ENCODE measurements at regions not wholly inside any gene's neighbourhood (a gene's known extent, or its start where the extent isn't known, plus 50 kb on each side); places are given as distances from the start of the nearest gene placed in this dataset.

DNA sequence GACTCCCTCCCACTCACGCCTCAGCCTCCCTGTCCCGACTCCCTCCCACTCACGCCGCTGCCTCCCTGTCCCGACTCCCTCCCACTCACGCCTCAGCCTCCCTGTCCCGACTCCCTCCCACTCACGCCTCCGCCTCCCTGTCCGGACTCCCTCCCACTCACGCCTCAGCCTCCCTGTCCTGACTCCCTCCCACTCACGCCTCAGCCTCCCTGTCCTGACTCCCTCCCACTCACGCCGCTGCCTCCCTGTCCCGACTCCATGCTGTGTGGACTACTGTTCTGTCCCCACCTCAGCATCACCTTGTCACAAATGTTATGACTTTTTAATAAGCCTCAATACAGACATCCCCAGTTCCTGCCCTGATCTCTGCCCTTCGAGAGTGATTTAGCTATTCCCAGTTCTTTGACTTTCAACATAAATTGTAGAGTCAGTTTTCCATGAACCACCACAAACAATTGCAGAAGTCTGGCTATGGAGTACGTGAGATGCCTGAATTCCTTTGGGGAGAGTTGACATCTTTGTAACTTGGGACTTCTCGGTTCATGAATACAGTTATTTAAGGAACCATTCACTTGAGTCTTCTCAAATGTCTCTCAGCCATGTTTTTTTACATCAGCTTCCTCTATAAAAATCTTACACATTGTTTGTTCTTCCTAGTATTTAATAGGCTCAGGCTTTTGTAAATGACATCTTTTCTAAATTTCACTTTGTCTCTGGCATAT is 71.9 kb downstream of the FOXL3 start:
- no peak overlapping the region for H3K4me3 ChIP-seq (ENCODE audit: low read depth, low read length)
- TF ChIP-seq CTCF (IDR thresholded peaks at IDR 0.05; ENCODE audit: low read depth, low read length, missing control alignments), result no peak
- in situ Hi-C loops (cut with HindIII; ENCODE audit: low sequenced_read_pairs), result no loop called here
- DNase-seq (ENCODE audit: low read depth), result no peak

DNA sequence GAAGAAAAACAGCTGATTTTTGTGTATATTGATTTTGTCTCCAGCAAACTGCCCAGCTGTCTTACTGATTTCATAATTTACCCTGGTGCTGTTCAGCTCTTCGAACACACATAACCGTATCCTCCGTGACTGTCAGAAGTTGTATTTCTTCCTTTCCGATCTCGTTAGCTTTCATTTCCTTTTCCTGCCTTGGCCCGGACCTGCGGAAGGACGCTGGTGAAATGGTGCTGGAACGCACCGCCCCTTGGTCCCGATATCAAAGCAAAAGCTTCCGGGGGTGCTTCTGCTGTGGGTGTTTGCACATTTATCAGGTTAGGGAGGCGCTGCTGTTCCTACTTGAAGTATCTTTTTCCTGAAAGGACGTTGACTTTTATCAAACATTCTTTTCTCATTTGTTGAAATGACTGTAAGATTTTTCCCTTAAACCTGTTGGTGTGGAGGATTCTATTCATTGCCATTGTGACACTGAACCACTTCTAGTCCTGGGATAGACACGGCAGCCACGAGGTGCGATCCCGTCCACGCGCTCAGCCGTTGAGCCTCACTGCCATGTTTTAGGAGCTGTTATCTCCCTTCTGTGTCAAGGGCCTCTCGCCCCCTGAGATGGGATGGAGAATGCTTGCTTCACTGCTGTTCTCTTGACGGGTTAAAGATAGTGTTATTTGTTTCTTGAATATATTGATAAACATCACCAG is 72.6 kb downstream of the FOXL3 start:
- DNase-seq (ENCODE audit: low read depth), result no peak
- no peak overlapping the region for H3K4me3 ChIP-seq (ENCODE audit: low read depth, low read length)
- no peak for TF ChIP-seq CTCF (IDR thresholded peaks at IDR 0.05; ENCODE audit: low read depth, low read length, missing control alignments)
- in situ Hi-C loops (cut with HindIII; ENCODE audit: low sequenced_read_pairs), result no loop called here

GRCh38 chr7:363626-364025 is 73.7 kb downstream of the FOXL3 start:
- no peak overlapping the region for H3K4me3 ChIP-seq (ENCODE audit: low read depth, low read length)
- no peak for DNase-seq (ENCODE audit: low read depth)
- in situ Hi-C loops (cut with HindIII; ENCODE audit: low sequenced_read_pairs), result no loop called here
- TF ChIP-seq CTCF (IDR thresholded peaks at IDR 0.05; ENCODE audit: low read depth, low read length, missing control alignments), result no peak

DNA sequence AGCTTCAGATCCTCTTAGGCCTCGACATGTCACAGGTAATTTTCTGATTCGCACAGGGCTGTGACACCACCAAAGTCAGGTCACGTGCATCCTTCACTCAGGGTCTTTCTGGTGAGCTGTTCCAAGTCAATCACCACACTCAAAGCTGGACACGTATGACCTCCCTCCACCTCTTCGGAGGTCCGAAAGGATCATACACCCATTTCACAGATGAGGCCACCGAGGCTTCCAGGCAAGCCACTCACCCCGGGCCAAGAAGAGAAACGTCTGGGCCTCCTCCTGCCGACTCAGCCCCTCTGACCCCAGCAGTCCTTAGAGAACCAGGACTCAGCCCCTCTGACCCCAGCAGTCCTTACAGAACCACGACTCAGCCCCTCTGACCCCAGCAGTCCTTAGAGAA is 74.6 kb downstream of the FOXL3 start:
- in situ Hi-C loops (cut with HindIII; ENCODE audit: low sequenced_read_pairs), result no loop called here
- TF ChIP-seq CTCF (IDR thresholded peaks at IDR 0.05; ENCODE audit: low read depth, low read length, missing control alignments), result no peak
- H3K4me3 ChIP-seq (ENCODE audit: low read depth, low read length), result no peak overlapping the region
- DNase-seq (ENCODE audit: low read depth), result no peak

- no peak for TF ChIP-seq CTCF (IDR thresholded peaks at IDR 0.05; ENCODE audit: low read depth, low read length, missing control alignments)
- DNase-seq (ENCODE audit: low read depth), result no peak
- in situ Hi-C loops (cut with HindIII; ENCODE audit: low sequenced_read_pairs), result no loop called here
- H3K4me3 ChIP-seq (ENCODE audit: low read depth, low read length), result no peak overlapping the region
Measured at GRCh38 chr7:365593-365992, 75.6 kb downstream of the FOXL3 start.

DNA sequence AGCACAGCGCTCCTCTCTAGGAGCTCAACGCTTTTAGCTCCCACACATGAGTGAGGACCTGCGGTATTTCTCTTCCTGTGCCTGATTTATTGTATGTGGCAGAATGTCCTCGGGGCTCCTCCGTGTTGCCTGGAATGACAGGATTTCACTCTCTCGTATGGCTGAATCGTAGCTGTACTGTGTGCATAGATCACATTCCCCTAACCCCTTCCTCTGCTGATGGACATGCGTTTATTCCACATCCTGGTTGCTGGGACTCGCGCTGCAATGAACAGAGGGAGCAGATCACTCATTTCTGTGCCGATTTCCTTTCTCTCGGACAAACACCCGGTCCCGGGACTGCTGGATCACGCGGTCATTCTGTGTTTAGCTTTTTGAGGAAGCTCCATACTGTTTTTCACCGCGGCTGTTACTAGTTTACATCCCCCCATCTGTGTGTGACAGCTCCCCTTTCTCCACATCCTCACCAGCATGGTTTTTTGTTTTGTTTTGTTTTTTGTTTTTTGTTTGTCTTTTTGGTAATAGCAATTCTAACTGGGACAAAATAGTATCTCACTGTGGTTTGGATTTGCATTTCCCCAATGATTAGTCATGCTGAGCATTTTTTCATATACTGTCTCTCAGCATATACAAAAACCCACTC is 76.3 kb downstream of the FOXL3 start:
- in situ Hi-C loops (cut with HindIII; ENCODE audit: low sequenced_read_pairs), result no loop called here
- no peak for TF ChIP-seq CTCF (IDR thresholded peaks at IDR 0.05; ENCODE audit: low read depth, low read length, missing control alignments)
- no peak overlapping the region for H3K4me3 ChIP-seq (ENCODE audit: low read depth, low read length)
- DNase-seq (ENCODE audit: low read depth), result no peak
